Dermis blood vessel endothelial cell (primary cell): ENCODE measurements at regions not wholly inside any gene's neighbourhood (a gene's known extent, or its start where the extent isn't known, plus 50 kb on each side); places are given as distances from the start of the nearest gene placed in this dataset.

ENCODE experiments used
- DNase-seq: peaks from one replicate; pipeline ENCODE4 v3.0.0; 2010

DNA sequence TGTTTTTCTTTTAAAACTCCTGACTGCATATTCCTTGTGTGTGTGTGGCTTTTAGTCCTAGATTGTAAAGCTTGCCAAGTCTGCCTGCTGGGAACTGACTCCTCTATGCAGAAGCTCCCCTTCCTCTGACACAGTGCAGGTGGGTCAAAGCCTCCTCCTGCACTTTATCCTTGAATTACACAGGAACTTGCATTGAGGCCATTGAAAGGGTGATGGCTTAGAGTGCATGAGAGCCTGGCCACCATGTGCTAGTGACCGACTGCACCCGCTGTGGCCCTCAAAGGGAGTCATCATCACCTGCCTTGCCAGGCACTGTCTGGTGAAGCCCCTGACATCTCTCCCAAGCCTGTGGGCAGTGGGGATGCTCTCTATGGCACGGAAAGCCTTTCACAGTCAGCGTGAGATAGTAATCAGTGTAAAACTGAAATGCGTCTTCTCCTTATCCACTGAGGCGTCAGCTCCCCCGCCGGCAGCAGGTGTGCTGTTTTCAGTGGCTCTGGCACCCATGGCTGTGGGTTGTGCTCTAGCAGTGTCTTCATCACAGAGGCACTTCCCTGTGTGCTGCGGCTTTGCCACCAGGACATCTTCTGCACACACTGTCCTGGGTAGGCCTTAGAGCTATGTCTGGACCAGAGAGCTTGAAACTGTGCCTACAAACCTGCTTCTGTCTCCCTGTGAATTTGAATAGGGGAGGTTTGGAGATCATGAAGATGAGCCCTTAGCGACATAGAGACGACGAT lies 87.9 kb downstream of the THBS2 start:
- no peak for DNase-seq

DNA sequence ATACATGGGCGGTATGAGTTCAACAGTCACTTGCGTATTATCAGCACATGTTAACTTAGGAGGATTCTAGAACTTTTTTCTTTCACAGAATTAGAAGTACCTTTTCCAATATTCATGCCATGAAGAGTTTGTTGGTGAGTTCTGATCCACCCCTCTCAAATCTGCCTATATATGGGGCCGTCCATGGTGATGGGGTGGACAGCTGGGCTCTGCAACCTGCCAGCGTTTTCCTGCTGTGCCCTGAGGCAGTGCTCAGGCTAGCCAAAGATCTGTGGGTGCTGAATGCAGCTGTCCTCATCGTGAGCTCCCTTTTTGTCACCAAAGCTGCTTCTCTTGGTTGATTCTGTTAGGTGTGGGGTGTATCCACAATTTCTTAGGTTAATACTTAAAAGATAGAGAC lies 88.7 kb downstream of the THBS2 start:
- DNase-seq, result no peak

DNA sequence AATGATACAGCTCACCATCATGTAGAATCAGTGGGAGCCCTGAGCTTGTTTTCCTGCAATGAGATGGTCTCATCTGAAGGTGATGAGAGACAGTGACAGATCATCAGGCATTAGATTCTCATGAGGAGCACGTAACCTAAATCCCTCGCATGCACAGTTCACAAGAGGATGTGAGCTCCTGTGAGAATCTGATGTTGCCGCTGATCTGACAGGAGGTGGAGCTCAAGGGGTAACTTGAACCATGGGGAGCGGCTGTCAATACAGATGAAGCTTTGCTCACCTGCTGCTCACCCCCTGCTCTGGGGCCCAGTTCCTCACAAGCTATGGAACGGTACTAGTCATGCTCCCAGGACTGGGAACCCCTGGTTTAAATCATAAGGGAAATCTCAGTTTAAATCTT lies 89.2 kb downstream of the THBS2 start:
- no peak for DNase-seq

DNA sequence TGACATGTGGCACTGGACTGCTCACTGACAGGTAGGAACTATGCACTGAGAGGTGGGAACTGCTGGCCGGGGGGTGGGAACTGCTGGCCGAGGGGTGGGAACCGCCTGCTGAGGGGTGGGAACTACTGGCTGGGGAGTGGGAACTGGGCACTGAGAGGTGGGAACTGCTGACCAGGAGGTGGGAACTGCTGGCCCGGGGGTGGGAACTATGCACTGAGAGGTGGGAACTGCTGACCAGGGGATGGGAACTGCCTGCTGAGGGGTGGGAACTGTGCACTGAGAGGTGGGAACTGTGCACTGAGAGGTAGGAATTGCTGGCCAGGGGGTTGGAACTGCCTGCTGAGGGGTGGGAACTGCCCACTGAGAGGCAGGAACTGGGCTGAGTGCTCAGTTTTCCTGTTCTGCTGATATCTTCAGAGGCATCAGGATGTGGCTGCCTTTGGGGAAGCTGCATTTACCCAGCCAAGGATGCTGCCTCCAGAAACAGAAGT lies 90.2 kb downstream of the THBS2 start:
- no peak for DNase-seq

DNA sequence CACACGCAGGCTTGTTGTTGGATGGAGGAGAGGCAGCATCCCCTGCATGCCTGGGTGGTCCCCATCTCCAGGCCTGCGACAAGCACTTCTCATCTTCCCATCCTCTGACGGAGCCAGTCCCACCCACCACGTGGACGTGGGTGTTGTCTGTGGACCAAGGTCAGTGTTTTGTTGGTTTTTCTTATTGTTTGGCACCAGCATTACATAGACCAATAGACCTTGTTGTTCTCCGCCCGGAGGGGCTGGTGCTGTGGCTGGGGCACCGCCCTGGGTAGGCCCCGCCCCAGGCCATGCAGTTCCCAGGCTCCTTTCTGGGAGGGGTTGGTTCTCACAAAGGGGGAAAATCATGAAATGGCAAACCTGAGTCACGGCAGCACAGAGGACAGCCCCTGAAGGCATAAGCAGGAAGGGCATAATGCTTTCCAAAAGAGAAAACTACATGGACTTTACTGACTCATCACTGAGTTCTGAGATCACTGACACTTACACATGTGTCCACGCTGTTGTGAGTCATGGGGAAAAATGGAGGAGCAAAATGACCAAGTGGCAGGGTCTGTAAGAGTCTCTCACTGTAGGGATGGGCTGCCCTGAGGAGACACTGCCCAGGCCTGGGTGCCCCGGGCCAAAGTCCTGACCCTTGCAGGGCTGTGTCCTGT lies 90.8 kb downstream of the THBS2 start:
- no peak for DNase-seq

DNA sequence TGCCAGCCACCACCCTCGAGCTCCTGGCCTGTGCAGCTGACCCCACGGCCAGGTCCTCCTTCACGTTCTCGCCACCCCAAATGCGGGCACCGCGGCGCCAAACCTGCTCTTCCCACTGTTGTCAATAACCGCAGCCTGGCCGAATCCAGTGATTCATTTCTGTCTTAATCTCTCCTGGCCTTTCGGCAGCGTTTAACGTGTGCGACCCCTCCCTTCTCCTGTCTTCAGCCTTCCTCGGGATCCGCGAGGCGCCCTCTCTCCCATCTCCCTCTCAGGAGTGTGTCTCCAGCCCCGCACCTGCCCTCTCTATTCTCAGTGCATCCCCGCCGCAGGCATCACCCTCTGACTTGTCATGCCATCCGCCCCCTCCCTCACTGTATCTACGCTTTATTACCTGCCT lies 91.4 kb downstream of the THBS2 start:
- DNase-seq, result no peak

DNA sequence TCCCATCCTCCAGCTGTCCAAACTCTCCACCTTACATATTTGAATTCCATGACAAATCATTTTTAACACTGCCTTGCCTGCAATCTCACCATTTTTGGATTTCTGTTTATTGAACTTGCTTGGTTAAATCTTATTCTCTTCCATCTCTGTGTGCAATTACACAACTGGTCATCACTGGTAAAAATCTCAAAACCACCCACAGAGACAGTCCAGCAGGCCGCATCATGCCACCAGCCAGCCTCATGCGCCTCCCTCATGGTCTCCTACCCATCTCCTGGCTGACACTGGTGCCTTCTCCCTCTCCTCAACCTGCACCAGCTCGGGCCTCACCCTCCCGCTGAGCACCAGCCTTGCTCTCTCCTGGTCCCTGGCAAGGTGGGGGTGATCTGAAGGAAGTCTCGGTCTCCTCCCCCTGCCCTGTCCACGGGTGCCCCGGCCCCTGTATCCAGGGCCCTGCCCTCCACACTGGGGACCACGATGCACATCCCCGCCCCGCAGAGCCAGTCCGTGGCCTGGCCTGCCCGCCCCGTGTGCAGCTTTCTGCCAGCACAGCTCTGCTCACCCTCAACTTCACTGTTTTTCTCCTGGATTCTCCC lies 92.0 kb downstream of the THBS2 start:
- no peak for DNase-seq

DNA sequence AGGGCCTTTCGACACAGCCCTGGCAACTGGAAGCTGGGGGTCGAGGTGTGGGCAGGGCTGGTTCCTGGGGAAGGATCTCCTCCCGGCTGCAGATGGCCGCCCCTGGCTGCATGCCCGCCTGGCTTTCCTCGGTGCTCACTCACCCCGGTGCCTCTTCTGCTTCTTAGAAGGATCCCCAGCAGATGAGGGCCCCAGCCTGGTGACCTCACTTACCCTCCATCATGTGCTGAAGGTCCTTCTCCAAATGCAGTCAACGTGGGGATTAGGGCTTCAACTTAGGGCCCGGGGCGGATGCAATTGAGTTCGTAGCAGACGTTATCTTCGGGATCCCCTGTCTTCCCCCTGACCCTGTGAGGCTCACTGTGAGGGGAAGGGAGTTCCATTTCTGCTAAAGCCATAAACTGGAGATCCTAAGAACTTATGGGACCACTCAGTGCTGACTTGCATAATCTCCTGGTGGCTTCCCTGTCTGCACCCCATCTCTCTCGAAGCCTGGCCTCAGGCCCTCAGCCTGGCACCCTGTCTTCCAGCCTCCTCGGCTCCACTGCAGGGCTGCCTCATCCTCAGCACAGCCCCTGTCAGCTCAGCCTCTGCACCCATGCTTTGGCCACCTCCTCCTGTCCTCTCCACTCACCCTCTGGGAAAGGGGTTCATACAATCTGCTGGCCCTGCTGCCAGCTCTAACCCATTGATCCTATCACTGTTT lies 92.6 kb downstream of the THBS2 start:
- no peak for DNase-seq

DNA sequence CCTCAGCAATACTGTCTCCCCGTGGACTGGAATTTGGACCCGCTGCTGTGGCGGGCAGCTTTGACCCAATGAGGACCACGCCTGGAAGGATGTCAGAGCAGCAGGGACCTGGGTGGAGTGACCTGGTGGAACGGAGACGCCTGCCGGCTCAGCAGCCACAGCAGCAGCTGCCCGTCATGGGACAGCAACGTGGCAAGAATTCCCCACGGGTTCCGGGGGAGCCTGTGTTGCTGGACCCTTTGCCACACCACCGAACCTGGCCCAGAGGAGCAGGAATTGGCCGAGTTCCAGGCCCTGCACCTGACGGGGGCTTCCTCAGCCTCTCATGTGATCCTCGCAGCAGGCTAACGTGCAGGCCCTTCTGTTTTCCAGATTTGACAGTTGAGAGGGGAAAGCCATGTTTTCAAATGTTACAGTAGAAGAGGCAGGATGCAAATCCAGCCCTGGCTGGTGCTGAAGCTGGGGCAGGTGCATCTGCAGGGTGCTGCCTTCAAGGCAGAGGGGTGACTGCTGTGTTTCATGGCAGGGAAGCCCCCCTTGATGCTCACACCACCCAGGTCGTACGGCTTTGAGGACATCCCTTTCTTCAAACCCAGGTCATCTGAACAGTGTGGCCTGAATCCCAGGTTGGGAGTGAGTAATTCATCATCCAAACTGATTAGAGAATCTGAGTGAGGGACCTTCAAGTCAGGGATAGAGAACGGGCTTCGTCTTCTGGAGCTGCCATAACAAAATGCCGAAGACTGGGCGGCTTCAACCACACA lies 93.4 kb downstream of the THBS2 start:
- DNase-seq, result no peak

DNA sequence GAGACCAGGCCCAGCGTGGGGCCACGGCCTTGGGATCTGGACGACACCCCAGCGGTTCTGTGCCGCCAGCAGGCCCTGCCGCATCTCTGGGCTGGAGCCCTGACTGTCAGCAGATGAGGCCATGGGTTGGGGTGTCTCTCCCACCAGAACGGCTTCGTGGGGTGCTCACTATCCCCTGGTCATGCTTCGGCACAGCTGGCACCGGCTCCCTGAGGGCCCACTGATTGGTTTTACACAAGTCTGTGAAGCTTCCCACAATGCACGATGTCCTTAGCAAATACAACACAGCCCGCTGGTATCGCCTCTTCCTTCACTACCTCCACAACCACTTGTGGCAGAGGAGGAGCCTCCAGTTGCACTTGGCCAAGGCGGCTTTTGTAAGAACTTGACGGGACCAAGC lies 94.3 kb downstream of the THBS2 start:
- no peak for DNase-seq

DNA sequence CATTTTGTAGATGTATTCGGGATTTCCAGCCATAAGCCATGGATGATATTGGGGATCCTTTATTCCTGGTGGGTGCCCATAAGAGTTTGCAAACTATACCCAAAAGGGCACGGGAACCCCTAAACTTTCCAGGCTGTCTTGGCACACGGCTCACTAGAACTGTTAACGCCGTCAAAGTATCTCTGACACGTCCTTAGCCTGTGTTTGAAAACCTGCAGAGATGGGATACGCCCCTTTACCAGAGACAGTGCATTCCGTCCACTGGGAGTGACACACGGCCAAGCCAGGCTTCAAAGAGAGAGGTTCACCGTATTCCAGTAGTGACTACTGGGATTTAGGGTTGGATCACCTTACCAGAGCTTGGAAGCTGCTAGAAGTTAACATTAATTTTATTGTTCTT lies 95.0 kb downstream of the THBS2 start:
- DNase-seq, result no peak

DNA sequence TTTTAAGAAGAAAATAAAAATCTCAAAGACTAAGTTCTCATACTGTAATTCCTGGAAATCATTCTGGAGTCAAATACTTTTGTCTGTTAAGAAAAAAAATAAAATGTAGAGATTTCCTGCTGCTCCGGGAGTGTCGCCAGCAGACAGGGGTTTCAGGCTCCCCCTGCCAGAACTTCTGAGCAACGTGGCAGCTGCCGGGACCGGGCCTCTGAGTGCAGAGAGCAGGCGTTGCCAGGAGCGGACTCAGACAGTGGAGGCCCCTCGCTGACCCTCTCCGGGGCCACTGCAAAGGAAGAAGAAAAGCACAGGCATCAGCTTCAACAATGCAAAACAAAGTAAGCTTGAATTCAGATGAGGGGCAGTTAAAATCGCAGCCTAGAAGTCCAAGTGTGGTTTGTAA lies 95.5 kb downstream of the THBS2 start:
- DNase-seq, result no peak

DNA sequence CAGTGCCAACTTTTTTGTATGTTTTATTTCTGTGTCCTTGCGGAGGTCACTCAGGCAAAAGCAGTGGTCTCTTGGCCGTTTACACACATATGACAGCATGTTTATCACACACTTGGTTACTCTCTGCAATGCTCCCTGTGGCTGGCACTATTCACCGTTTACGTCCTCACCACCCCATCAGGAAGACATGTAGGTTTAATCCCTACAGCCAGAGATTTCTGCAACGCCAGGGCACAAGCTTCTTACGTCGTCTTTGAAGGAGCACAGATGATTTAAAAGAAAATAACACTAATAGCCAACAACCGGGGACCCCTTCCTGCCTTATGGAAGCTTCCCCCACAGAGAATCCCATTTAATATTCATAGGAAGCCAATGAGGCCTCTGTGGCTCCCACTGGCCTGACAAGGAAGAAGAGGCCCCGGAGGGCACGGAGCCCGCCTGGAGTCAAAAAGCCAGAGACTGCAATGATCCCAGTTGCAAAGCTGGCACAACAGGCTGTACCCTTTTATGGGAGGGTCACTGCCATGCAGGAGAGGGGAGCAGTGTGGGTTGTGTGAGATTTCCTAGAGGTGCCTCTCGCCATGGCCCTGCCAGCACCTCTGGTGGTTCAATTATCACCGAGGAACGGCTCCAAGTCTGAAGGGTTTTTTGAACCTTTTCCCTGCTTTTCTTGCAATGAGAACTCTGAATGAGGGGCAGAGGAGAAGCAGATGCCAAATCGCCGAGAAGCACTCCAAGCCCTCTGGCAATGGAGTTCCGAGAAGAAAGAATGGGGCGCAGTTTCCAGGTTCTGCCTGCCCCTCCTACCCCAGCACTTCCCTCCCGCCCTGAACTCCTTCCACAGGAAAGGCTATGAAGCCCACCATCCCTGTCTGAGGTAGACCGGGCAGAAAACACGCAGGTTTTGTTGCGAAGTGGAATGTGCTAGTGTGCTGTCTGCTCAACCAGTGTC lies 96.2 kb downstream of the THBS2 start:
- no peak for DNase-seq

DNA sequence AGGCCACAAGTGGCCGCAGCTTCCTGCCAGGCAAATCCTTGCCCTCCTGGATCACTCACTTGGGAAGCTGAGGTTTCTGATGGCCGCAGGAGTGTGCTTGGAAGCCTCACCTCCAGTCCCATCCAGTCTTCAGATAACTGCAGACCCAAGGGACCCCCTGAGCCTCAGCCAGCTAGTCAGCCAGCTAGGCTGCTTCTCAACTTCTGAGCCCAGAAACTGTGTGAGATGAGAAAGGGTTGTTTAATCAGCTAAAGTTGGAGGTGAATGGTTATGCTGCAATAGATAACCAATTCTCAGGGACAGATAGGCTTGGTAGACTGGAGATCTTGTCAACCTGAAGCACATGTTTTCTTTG lies 96.9 kb downstream of the THBS2 start:
- no peak for DNase-seq

DNA sequence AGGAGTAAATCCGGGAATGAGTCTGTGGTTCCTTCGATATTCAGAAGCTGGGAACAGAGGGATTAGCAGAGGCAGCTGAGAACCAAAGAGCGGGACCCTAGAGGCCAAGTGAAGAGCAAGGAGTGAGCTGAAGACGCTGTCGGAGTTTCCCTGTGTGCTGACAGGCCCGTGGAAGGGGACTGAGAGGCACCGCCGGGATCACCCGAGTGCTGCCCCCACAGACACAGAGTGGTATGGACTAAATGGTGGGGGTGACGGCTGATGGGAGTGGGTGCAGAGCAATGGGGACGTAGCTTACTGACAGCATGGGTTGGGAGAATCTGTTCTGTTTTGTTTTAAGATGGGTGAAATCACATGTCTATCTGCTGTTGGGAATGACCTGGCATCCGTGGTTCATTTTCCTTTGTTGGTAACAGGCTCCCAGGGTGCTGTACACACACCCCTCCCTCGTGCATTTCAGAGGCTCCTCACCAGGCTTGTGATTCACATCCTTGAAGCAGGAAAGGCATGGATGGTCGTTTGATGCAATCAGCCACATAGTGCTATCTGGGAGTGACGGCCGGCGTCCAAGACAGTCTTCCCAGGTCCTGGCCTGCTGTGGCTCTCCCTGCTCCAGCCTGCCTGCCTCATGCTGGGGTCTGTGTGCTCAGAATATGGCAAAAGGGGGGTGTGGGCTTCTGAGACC lies 97.4 kb downstream of the THBS2 start:
- no peak for DNase-seq

DNA sequence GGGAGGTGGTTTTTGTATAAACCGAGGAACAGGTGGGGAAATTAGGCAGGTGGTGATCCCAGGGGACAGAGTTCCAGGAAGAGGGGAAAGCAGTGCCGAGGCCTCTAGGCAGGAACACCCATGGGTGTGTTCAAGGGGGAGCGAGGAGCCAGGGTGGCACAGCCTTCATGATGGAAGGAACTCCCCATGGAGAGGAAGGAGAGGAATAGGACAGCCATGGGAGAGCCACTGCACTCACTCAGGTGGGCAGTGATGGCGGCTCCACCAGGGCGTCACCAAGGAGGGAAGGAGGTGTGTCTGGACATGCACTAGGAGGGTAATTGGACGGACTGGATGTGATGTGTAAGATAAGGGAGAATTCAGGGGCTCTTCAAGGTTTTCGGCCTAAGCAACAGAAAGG lies 98.2 kb downstream of the THBS2 start:
- no peak for DNase-seq

DNA sequence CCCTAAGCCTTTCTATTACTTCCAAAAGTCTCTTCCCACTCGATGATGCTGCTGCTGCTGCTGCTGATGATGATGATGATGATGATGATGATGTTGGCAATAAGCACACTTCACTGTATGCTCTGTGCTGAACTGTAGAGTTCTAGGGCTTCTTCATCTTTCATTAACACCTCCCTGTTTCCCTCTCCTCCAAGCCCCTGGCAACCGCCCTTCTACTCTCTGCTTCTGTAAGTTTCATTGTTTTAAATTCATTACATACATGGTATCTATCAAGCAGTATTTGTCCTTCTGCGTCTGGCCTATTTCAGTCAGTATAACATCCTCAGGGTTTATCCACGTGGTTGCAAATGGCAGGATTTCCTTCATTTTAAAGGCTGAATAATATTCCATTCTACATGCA lies 100.2 kb downstream of the THBS2 start:
- DNase-seq, result no peak

DNA sequence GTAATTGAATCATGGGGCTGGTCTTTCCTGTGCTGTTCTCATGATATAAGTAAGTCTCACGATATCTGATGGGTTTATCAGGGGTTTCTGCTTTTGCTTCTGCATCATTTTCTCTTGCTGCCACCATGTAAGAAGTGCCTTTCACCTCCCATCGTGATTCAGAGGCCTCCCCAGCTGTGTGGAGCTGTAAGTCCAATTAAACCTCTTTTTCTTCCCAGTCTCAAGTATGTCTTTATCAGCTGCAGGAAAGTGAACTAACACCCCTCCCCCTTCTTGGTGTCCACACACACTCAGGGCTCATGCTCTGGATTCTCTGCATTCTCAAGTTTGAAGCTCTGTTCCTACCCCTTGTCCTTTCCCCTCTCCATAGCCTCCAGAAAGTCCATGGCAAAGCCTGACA lies 107.1 kb downstream of the THBS2 start:
- no peak for DNase-seq

DNA sequence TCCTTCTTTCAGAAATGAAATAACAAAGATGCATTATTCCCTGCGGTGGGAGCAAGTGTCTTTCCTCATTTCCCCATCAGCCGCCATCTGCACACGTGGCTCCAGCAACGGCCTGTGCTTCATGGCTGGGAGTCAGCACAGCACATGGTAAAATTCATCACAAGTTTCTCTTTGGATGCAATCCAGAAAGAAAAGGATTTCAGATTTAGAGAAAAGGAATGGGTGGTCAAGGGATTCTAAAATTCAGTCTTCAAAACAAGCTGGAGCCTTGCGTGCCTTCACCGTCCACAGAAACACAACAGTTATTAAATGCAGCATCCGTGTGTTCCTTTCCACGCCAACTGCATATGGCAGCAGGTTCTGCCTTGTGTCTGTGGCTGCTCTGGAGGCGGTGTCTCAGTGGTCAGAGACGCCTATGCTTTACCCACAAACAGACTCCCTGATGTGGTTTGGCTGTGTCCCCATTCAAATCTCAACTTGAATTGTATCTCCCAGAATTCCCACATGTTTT lies 107.6 kb downstream of the THBS2 start:
- DNase-seq, result no peak

DNA sequence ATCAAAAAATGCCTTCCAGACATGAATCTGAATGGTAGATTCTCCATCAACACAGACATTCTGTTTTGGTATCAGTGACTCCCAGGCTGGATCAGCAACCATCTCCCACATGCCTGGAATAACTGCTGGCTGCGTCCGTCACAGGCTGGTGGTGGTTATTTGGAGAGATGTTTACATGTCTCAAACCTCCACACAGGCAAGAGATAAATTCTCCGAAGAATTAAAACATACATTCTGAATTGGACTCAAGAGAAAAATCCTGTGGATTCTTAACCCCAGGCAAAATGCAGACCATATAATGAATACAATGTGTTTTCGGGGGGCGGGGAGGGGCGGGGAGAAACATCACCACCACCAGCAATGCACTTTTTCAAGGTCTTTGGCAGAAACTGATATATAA lies 108.2 kb downstream of the THBS2 start:
- no peak for DNase-seq

DNA sequence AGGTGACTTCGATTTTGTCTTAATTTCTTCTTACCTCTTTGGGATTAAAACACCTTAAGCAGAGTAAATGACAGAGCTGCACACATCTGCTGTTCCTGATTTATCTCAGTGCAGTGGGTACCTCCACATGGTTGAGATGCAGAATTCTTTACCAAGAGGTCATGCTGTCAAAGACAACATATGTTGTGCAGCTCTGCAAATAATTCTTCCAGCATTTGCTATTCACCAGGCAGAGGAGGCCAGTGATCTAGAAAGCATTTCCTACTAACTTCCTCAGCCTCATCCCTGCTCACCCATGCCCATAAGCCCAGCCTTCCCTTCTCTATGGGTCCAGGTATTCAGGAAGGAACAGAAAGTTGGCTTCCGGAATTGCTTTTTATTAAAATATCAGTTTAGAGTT lies 109.3 kb downstream of the THBS2 start:
- no peak for DNase-seq
